Osteocyte (in vitro differentiated cells): ENCODE measurements at regions not wholly inside any gene's neighbourhood (a gene's known extent, or its start where the extent isn't known, plus 50 kb on each side); places are given as distances from the start of the nearest gene placed in this dataset.

ENCODE experiments used
- DNase-seq: peaks from one replicate; pipeline ENCODE4 v3.0.0; 2021; ENCODE audit warnings: mixed read lengths; ENCODE audit not compliant: unreplicated experiment; ENCODE audit errors: extremely low spot score
- H3K27ac Mint-ChIP-seq: one replicate; pipeline ENCODE4 v1.8.0; 2021; ENCODE audit warnings: mild to moderate bottlenecking, mixed read lengths; ENCODE audit not compliant: unreplicated experiment
- H3K27me3 Mint-ChIP-seq: one replicate; pipeline ENCODE4 v1.8.0; 2021; ENCODE audit warnings: mixed read lengths; ENCODE audit not compliant: unreplicated experiment
- H3K36me3 Mint-ChIP-seq: one replicate; pipeline ENCODE4 v1.8.0; 2021; ENCODE audit warnings: mixed read lengths; ENCODE audit not compliant: unreplicated experiment
- H3K4me1 Mint-ChIP-seq: one replicate; pipeline ENCODE4 v1.8.0; 2021; ENCODE audit warnings: mixed read lengths; ENCODE audit not compliant: unreplicated experiment
- H3K4me3 Mint-ChIP-seq: one replicate; pipeline ENCODE4 v1.8.0; 2021; ENCODE audit warnings: mild to moderate bottlenecking, moderate library complexity, mixed read lengths; ENCODE audit not compliant: unreplicated experiment
- H3K9me3 Mint-ChIP-seq: one replicate; pipeline ENCODE4 v1.8.0; 2021; ENCODE audit warnings: mixed read lengths; ENCODE audit not compliant: unreplicated experiment
- TF ChIP-seq, protein P1 (sequence below): fragments of 200-600 bp; sonication (generic); IDR thresholded peaks from 2 replicates; pipeline ENCODE4 v1.5.0; 2021; ENCODE audit warnings: antibody characterized with exemption, mild to moderate bottlenecking, moderate library complexity

DNA sequence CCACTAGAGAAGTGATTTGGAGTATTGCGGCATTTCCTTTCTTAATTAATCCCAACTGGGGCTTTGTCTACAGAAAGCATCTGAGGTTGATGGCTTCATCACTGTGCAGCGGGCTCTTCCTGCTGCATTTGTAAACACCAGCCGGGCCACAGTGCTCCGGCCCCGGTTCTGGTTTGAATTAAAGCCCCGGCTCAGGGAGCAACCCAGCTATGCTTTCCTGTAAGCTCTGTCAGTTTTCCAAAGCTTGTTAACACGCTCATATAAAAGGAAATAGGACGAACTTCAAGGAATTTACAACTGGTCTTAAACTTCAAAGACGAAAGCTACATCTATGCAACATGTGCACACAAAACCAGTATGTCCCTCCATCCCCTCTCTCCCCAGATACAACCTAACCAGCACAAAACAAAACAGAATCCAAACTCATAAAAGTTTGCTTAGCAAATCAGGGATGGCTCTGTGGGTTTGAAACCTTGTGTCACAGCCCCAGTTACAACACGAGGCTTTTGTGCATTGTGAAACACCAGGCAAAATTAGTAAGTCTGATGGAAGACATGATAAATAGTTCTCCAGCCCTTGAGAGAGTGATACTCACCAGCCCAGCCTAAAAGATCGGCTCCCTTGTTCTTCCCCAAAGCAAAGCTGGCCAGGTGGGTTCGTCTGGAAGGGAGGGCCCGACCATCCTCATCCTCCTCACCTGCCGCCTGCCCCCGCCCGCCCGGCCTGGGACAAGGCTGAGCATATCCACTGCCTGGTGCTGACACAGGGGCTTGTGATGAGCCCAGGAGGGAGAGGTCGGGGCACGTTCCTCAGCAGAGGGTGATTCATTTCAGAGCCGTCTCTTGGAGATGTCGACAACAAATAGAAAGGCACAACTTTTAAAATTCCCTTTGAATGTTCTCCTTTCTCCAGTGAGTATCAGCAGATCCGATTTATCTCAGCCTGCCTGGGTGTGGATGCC lies 197.9 kb downstream of the TFAP2C start:
- no peaks in the 10 kb centered on the region for H3K9me3 Mint-ChIP-seq
- TF ChIP-seq, protein P1, sequence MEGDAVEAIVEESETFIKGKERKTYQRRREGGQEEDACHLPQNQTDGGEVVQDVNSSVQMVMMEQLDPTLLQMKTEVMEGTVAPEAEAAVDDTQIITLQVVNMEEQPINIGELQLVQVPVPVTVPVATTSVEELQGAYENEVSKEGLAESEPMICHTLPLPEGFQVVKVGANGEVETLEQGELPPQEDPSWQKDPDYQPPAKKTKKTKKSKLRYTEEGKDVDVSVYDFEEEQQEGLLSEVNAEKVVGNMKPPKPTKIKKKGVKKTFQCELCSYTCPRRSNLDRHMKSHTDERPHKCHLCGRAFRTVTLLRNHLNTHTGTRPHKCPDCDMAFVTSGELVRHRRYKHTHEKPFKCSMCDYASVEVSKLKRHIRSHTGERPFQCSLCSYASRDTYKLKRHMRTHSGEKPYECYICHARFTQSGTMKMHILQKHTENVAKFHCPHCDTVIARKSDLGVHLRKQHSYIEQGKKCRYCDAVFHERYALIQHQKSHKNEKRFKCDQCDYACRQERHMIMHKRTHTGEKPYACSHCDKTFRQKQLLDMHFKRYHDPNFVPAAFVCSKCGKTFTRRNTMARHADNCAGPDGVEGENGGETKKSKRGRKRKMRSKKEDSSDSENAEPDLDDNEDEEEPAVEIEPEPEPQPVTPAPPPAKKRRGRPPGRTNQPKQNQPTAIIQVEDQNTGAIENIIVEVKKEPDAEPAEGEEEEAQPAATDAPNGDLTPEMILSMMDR, result no peak
- H3K27ac Mint-ChIP-seq, result peak overlapping the region; percentile 73
- peaks cover 27% of the 10 kb centered on the region for H3K4me1 Mint-ChIP-seq
- no peak for DNase-seq
- H3K4me3 Mint-ChIP-seq, result peak overlapping the region; percentile 6
- H3K27me3 Mint-ChIP-seq, result peaks cover 2% of the 10 kb centered on the region
- no peaks in the 10 kb centered on the region for H3K36me3 Mint-ChIP-seq

DNA sequence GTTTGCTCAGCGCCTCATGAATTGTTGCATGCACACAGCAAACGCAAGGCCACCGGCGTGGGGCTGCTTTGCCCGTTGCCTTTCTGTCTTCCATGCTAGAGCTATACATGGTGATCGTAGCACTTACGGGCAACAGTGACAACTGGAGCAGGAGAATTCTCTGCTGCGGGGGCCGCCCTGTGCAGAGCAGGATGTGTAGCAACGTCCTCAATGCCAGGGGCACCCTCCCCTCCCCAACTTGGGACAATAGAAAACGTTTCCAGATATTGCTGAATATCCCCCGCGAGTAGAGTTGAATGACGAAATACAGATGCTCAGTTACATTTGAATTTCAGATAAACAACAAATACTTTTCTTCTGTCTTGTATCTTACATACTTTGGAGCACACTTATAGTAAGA lies 198.7 kb downstream of the TFAP2C start:
- Mint-ChIP-seq H3K27ac (no peak overlapping the region), H3K27me3 (peaks cover 2% of the 10 kb centered on the region), H3K4me3 (no peak overlapping the region), H3K9me3 (no peaks in the 10 kb centered on the region), H3K36me3 (no peaks in the 10 kb centered on the region), H3K4me1 (peaks cover 27% of the 10 kb centered on the region)
- no peak for DNase-seq
- TF ChIP-seq, protein P1, result no peak

DNA sequence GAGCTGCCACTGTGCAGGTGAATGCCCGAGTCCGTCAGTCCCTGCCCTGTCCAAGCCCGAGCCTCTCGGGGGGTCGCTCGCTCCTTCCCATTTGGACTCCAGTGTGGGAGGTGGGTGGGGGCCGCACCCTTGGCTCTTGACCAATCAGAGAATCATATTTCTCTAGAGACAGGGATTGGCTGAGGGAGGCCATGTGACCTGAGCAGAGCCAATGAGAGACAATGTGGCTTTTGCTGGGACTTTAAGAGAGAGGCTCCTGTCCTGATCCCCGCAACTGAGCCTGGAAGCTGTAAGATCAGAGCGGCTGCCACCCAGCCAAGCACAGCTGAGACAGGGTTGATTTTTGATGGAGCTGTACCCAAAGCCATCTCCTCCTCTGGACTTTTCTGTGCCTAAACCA lies 199.3 kb downstream of the TFAP2C start:
- Mint-ChIP-seq H3K36me3 (no peaks in the 10 kb centered on the region), H3K4me1 (peaks cover 30% of the 10 kb centered on the region), H3K9me3 (no peaks in the 10 kb centered on the region), H3K27me3 (peaks cover 2% of the 10 kb centered on the region), H3K27ac (no peak overlapping the region), H3K4me3 (no peak overlapping the region)
- TF ChIP-seq, protein P1, result no peak
- DNase-seq, result no peak

DNA sequence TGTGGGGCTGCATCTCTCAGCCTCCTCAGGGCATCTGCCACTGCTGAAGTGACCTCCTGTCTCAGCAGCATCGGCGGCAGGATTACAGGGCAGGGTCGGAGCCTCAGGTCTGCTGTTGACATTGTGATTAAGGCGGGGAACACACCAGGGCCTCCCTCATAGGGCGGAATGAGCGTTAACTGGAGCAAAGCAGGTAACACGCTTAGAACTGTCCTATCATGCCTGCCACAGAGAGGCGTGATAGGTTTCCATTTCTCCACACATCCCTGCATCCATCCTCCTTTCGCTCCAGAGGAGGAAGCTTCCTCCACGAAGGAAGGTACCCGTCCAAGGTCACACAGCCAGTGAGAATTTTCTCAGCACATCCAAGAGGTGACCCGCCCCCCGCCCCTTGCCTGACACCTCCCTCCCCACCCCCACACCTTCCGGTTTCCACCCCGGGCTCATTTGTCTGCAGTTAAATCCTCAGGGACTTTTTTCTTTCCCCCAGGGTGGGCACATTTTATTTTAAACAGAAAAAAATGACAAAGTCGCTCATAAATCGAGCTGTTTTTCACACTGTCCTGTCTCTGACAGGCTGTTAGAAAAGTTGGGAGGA lies 200.8 kb downstream of the TFAP2C start:
- DNase-seq, result no peak
- no peak overlapping the region for H3K27ac Mint-ChIP-seq
- H3K36me3 Mint-ChIP-seq, result no peaks in the 10 kb centered on the region
- H3K27me3 Mint-ChIP-seq, result peaks cover 2% of the 10 kb centered on the region
- H3K4me1 Mint-ChIP-seq, result peaks cover 44% of the 10 kb centered on the region
- no peak overlapping the region for H3K4me3 Mint-ChIP-seq
- no peaks in the 10 kb centered on the region for H3K9me3 Mint-ChIP-seq
- TF ChIP-seq, protein P1, result no peak

DNA sequence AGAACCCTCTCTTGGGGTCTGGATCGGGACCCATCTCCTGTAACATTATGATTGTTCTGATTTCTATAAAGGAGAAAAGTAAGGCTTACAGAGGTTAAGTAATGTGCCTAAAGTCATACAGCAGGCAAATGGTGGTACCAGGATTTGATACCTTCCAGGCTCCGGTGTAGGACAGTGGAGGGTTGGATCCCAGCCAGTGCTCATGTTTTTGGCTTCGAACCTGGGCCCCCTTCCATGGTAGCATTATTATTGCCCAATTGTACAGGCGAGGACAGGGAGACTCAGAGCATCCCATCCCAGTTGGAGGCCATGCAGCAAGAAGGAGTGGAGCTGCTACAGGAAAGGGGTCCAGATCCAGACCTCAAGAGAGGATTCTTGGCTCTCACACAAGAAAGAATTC lies 202.7 kb downstream of the TFAP2C start:
- no peak for DNase-seq
- H3K27ac Mint-ChIP-seq, result peak overlapping the region; percentile 20
- no peaks in the 10 kb centered on the region for H3K36me3 Mint-ChIP-seq
- peaks cover 2% of the 10 kb centered on the region for H3K27me3 Mint-ChIP-seq
- H3K9me3 Mint-ChIP-seq, result no peaks in the 10 kb centered on the region
- TF ChIP-seq, protein P1, result no peak
- no peak overlapping the region for H3K4me3 Mint-ChIP-seq
- H3K4me1 Mint-ChIP-seq, result peaks cover 55% of the 10 kb centered on the region
